ENCODE measurements at regions not wholly inside any gene's neighbourhood (a gene's known extent, or its start where the extent isn't known, plus 50 kb on each side); places are given as distances from the start of the nearest gene placed in this dataset.
"Not testable (repeated sequence)": the region's sequence is repeated elsewhere in the genome, so short reads cannot be mapped to it uniquely, and the experiment has no call there.

DNA sequence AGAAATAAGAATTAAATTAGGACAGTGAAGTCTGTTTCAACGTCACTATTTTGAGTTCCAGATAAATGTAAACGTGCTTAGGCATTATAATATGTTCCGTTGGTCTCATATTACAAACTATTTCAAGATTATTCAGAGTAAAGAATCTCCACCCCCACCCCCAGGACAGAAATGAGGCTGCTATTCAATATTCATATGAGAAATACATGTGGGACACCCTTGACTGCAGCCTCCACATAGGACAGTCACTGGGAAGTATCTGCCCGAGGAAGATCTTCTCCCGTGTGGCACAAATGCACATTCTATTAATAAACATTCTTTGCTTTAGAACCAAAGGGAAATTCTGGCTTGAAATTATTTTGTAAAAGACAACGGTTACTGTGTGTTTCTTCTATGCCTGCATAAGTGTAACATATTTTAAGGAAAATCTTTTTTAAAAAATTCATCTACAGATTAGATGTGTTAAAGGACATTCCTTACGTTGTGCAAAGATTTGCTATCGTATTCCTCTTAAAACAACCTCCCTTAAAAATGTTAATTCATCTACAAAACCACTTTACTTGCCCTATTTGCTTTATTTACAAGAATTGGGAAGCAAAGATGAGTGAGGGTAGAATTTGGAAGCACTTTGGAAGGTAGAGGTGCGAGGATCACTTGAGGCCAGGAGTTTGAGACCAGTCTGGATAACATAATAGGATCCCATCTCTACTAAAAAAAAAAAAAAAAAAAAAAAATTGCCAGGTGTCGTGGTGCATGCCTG is 148.3 kb upstream of the SOX14 start:
- no peak for DNase-seq (ENCODE audit: low spot score)

DNA sequence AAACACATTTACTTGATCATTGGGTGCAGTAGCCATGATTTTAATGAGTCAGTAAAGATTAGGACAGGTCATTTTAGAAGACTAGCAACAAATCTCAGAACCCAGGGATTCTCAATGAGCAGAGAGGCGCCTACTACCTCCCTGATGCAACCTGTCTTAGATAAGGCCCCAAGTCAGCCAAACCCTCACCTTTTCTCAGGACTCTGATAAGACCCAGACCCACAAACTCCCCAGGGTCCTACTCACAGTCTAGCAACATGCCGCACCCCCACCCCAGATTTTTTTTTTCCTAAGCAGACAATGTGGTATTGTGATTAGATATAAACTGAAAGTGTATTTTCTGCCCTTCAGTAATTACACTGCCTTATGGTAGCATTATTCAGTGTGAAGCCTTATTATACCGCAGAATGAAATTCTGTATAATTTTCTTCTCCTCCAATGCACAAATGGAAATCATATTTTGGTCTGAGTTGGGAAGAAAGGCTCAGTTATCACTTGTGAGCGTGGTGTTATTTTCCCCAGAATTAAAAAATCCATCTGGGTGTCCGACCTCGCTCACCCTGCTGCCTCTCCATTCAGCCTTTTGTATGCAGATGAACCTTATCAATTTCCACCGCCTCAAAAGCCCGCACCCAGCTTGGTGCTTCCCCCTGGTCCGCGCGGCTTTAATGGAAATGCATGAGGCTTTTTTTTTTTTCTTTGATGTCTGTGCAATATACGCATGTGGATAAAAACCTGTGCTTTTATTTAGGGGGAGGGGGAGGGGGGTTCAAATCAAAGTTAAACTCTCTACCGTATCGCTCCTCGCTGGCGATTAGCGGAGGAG is 122.0 kb upstream of the SOX14 start:
- DNase-seq (ENCODE audit: low spot score) = no peak

DNA sequence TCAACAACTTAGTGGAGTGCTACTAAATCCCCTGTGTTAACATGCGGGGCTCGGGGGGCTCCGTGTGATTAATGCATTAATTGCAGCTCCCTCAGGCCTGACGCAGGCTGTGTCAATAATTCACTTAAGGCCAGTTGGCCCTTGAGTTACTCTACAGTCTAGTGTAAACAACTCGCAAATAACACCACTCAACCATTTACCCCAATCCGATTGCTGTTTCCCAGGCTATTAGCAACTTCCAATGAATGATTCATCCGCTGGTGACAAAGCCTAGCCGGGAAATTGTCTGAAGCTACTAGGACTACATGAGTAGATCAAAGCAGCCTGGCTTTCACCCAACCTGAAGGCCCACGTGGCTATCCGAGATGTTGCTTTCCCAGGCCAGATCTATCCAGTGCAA is 121.3 kb upstream of the SOX14 start:
- no peak for DNase-seq (ENCODE audit: low spot score)

DNA sequence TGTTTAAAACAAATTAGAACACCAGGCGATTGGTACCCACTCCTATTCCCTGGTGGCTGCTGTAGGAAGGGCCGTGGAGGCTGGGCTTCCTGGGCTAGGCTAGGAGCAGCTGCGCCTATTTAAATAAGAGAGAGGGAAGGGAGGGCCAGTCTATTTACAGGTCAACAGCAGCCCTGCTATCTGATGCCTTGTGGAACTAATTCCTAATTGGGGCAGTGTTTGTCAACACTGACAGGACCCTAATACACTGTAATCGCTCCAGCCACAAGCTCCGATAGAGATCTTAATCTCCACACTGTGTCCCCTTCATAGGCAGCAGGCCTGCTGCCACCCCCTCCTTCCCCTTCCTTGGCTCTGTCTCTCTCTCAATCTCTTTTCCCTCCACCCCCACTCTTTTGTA is 116.9 kb upstream of the SOX14 start:
- DNase-seq (ENCODE audit: low spot score) = no peak

DNA sequence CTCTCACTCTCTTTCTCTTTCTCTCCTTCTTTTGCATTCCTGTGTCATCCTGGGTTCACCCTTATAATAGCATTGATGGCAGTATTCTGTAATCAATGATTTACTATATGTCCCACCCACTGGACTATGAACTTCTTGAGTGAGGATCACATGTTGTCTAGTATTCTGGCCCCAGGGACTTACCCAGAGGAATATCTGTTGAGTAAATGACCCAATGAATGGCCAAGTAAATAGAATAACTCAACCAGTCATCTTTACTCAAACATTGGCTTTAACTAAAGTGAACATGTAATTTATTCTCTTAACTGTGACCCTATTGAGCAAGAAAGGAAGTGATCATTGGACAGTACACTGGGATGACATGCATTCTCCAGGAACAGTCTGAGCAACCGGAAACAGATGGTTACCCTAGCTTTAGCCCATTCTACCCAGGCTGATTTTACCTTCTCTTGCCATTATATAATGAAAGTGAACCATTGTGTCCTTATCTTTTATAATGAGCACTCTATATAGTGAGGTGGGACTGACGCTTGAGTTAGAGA is 94.5 kb upstream of the SOX14 start:
- DNase-seq (ENCODE audit: low spot score) = no peak

DNA sequence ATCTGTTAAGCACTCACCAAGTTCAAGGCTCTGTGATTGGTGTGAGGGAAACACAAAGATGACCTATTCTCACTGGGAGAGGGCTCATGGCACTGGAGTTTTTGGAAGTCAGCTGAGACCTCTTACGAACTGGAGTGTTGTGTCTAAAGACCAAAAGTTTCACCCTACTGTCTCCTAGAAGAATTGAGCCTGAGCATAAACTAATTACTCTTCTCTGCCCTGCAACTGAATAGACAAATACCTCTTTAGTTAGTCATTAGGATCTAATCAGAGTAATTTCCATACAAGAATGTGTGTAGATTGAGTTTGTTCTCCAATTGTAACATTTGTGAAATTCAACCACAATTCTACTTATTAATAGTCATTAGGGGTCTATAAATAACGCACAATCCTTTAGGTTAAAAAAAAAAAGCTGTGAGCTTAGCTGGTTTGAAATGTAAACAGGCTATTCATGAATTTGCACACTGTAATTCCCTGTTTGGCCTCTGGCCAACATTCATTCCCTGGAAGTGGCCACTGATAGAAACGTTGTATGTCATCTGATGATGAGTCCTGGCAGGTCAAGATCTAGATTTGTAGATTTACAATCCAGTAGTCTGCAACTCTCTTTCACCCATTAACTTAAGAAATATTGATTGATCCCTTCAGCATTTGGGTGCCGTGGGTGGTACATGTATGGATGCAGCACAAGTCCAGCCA is 76.8 kb upstream of the SOX14 start:
- DNase-seq (ENCODE audit: low spot score) = no peak

DNA sequence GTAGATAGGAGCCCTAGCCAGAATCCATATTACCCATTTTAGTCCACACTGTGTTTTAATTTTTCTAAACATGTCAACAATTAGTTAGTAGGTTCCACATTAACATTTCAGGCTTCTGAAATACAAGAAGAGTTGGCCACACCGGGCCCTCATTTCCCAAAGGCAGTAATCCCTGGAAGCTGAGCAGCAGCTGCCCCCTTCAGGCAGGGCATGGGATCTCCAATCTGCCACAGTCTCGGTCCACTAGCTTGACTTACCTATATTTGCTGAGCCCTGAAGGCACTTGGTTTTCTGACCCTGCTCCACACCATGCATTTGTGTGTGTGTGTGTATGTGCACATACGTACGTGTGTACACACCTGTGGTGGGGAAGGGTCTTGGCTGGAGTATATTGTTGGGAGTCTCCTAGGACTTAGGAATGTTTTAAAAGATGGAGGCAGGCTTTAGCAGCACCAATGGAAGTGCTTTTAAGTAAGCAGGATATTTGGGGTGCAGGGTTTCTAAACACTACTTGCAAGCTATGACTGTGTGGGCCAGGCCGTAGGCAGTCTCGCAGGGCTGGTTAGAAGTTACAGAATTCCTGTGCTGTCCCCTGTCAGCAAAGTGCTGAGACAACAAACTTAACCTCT is 71.2 kb upstream of the SOX14 start:
- no peak for DNase-seq (ENCODE audit: low spot score)

DNA sequence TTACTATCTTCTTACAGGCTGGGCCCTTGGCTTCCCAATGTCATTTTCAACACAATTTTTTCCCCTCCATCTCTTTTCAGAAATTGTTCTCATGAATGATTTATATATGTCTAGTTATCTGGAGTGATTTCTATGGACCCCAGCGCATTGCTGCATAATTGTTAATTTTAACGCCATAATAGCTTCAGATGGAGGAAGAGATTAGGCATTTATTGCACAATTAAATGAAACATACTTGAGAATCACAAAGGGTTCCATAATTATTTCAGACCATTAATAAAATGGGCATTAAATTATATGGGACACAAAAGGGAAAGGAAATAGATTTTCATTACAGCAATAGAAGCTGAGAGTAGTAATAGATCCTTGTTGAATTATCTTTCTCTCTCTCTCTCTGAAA is 70.3 kb upstream of the SOX14 start:
- no peak for DNase-seq (ENCODE audit: low spot score)

DNA sequence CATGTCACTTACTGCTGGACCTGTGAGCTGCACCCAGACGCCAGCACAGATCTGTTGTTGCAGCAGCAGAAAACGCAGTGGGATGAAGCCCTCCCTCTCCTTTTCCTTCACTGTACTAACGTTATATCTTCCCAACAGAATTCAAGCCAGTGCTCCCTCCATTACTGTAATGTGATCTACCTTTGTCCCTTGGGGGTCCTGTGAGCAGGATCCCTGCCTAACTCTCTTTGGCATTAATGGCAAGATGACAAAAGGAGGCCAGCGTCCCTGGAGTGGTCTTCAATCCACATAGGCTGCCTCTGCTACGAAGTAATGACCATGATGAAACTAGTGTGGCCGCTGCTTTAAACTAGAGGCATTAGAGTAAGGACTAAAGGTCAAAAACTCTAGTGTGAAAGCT is 69.3 kb upstream of the SOX14 start:
- no peak for DNase-seq (ENCODE audit: low spot score)

DNA sequence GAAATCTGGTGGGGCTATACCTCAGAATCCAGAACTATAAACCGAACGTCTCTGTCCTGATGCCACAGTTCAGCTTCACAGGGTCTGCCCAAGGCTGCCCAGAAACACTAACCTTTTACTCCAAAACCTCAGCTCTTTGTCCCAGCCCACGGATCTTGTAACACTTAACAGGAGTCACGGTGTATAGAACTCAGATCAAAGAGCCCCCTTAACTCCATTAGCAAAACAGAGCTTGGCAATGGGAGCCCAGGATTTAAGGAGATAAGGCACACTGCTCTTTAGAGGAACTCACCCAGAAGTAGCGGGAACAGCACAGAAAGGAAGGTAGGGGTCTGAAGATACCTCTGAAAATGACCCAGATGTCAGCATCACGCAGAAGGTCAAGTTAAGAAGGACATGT is 68.8 kb upstream of the SOX14 start:
- no peak for DNase-seq (ENCODE audit: low spot score)

DNA sequence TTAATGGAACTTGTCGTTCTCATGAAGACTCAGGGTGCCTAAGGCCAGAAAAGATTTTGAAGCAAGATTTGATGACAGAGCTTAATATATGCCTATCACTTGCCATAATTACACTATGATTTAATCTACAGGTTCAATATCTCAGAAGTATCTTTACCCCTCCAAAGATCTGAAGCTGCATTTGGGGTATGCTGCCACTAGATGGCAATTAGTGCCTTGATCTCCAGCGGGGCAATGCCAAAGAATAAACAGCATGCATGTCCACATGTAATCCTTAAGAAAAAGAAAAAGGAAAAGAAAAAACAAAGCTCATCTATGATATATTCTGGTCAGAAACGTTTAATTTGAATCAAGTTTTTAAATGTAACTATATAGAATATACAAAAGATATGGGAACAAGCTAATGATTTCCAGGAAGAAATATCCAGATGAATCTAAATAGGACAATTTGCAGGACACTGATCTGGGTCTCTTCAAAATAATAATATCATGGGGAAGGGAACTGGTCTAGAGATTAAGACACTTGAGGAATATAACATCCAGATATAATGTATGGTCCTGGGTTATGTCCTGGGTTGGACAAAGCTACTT is 55.0 kb upstream of the SOX14 start:
- DNase-seq (ENCODE audit: low spot score) = no peak

DNA sequence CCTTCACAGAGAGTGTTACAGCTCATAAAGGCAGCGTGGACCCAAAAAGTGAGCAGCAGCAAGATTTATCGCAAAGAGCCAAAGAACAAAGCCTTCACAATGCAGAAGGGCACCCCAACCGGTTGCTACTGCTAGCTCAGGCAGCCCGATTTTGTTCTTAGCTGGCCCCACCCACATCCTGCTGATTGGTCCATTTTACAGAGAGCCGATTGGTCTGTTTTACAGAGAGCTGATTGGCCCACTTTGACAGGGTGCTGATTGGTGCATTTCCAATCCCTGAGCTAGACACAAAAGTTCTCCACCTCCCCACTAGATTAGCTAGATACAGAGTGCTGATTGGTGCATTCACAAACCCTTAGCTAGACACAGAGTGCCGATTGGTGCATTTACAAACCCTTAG is 50.1 kb upstream of the SOX14 start:
- DNase-seq (ENCODE audit: low spot score) = not testable (repeated sequence)
